GM18498 (cell line): ENCODE measurements at regions not wholly inside any gene's neighbourhood (a gene's known extent, or its start where the extent isn't known, plus 50 kb on each side); places are given as distances from the start of the nearest gene placed in this dataset.

ENCODE experiments used
- ATAC-seq: cut with Tn5 transposase; IDR thresholded peaks from one replicate; pipeline ENCODE4 v1.9.1; 2021; ENCODE audit warnings: mild to moderate bottlenecking, moderate library complexity; ENCODE audit not compliant: unreplicated experiment

GRCh38 chr17:77704048-77704815 is 254.3 kb upstream of the TNRC6C start:
- no peak for ATAC-seq

GRCh38 chr17:77706938-77707337 is 251.6 kb upstream of the TNRC6C start:
- ATAC-seq: no peak

GRCh38 chr17:77707546-77707945 is 251.0 kb upstream of the TNRC6C start:
- ATAC-seq: no peak

GRCh38 chr17:77708049-77708448 is 250.5 kb upstream of the TNRC6C start:
- ATAC-seq: no peak

GRCh38 chr17:77708936-77709335 is 249.6 kb upstream of the TNRC6C start:
- ATAC-seq: no peak

- ATAC-seq: no peak
Measured at GRCh38 chr17:77709594-77709993, 248.9 kb upstream of the TNRC6C start.

- no peak for ATAC-seq
Measured at GRCh38 chr17:77712578-77712977, 245.9 kb upstream of the TNRC6C start.

GRCh38 chr17:77716289-77716926 is 242.1 kb upstream of the TNRC6C start:
- ATAC-seq: no peak

- ATAC-seq: no peak
Measured at GRCh38 chr17:77717941-77718668, 240.4 kb upstream of the TNRC6C start.

- ATAC-seq: no peak
Measured at GRCh38 chr17:77718669-77718961, 239.9 kb upstream of the TNRC6C start.

- ATAC-seq: no peak
Measured at GRCh38 chr17:77719806-77720205, 238.7 kb upstream of the TNRC6C start.

- ATAC-seq: no peak
Measured at GRCh38 chr17:77720946-77721845, 237.3 kb upstream of the TNRC6C start.

GRCh38 chr17:77721846-77722160 is 236.7 kb upstream of the TNRC6C start:
- no peak for ATAC-seq

GRCh38 chr17:77722366-77722765 is 236.1 kb upstream of the TNRC6C start:
- ATAC-seq: no peak

GRCh38 chr17:77723071-77723908 is 235.2 kb upstream of the TNRC6C start:
- no peak for ATAC-seq

- ATAC-seq: no peak
Measured at GRCh38 chr17:77723909-77724875, 234.3 kb upstream of the TNRC6C start.

GRCh38 chr17:77724876-77725615 is 233.5 kb upstream of the TNRC6C start:
- ATAC-seq: no peak

- no peak for ATAC-seq
Measured at GRCh38 chr17:77725846-77726245, 232.7 kb upstream of the TNRC6C start.
